Globus pallidus (tissue), 1 donor: ENCODE measurements at regions not wholly inside any gene's neighbourhood (a gene's known extent, or its start where the extent isn't known, plus 50 kb on each side); places are given as distances from the start of the nearest gene placed in this dataset.

Experiments
- DNase-seq: peaks from one replicate; pipeline ENCODE4 v3.0.0-alpha.2; 2015; ENCODE audit warnings: low spot score

DNA sequence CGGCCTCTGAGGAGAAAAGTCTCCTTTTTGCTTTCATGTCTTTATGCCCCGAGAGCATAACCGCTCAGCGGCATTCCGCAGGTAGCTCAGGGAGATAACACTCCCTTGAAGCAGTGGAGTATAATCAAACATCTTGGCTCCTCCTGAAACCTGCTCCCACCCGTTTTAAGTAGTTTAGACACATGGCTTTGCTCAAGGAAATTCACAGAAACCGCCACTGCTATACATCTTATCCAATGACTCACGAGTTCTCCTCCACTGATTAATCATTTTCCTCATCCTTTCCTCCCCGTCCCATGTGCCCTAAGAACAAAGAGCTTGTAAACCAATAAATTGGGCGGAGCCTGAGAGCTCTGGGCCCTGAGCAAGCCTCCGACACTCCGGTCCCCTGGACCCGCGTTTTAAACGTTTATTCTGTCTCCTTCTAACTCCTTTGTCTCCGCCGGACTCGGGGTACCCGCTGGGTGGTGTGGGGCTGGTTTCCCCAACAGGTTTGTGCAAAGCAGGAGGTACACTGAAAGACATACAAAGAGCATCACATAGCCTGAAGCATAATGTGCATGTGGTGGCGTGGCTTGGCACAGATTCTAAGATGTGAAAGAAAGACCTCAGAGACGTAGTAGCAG, 401.2 kb downstream of the TLL1 start:
- DNase-seq = no peak

DNA sequence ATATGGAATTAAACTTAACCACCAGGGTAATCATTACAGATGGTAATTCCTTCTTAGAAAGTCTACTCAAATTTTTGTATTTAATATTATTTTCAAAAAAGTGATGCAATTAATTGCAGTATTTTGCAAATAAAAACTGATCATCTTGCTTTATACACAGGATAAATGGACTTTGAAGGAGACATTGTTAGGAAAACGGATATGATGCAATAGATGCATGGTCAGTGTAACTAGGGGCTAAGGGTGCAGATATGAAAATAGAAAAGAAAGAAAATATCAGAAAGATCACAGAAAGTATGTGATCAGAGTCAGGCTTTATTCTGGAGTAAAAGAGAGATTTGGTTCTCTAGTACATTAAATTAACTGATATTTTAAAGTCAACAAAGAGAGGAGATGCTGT, 401.7 kb downstream of the TLL1 start:
- DNase-seq = no peak

DNA sequence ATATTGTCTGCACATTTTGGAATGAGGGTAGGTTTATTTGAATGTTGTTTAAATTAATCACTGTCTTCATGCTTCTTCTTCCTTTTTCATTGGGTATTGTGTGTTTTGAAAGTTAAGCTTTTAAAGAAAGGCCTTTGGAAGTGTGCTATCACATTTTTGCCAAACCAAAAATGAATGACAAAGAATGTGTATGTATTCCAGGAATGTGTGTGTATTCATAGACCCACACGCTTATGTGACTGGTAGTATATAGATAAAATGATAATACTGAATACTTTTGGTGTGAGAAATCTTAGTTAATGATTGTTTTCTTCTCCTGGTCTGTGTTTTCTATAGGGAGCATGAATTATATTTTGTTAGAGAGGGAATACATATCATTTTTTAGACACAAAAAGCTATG, 404.4 kb downstream of the TLL1 start:
- DNase-seq = no peak

DNA sequence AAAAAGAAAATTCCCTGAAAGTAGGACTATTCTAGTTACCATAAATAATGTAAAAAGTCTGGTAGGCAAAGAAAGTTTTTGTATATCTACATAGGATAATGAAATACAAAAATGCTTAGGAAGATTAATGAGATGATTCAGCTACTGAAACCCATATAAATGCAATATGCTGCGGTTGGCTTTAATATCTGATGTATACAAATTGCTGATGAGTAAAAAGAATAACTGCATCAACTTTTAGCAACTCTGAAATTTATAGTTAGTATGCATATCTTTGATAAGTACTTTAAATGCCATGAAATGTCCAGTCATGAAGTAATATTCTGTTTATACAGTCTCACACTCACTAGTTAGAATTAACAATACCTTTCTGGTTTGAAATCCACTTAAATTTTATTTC, 404.8 kb downstream of the TLL1 start:
- no peak for DNase-seq

DNA sequence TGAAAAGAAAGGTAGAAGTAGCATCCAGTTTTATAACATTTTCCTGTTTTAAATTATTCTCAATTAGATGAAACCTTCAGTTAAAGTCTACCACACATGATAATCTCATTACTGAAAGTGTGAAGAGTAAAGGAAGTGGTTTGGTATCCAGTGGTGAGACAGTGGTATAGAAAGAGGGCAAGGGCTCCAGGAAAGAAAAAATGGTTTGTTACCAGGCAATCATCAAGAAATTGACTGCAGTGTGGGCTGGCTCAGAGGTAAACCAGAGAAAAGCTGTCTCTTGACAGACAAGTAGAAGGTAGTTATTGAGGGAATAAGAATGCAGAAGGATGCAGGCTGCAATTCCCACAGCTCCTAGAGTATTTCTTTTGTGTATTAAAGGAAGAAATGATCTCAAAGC, 406.2 kb downstream of the TLL1 start:
- no peak for DNase-seq

DNA sequence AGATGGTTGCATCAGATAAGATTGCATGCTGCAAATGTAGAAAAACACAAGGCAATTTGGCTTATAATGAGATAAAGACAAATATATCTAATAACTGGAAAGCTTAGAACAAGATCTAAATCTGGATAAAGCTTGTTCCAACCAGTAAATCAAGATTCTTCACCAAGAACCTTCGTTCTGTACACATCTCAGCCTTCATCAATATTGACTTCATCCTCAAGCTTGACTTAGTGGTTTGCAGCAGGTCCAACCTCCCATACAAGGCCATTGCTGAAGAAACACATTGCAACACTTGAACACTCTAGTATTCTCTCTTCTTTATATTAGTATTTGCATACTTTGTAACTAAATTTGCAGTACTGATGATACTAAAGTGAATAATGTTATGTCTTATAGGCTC, 407.6 kb downstream of the TLL1 start:
- no peak for DNase-seq

DNA sequence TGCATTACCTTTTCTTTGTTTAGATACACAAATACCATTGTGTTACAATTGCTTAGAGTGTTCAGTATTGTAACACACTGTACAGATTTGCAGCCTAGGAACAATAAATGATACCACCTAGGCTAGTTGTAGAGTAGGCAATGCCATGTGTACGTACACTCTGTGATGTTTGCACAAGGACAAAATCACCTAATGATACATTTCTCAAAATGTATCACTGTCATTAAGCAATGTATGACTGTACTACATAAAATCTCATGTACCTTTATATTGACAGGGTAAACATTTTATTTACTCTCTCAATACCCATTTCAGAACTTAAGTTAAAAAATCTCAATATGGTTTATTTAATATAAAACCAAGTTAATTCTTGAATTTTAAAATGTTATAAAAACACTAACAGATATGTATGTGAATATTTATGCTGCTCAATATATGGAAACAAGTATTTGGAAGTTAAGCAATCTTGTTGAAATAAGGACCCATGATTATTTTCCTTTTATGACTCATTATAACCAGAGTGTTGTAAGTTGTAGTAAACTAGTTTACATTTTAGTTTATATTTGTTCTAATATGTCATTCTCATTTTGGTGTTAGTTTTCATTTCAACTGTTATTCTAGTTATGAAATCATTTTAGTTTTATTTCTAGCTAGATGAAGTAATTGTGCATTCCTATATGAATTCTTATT, 409.2 kb downstream of the TLL1 start:
- no peak for DNase-seq

DNA sequence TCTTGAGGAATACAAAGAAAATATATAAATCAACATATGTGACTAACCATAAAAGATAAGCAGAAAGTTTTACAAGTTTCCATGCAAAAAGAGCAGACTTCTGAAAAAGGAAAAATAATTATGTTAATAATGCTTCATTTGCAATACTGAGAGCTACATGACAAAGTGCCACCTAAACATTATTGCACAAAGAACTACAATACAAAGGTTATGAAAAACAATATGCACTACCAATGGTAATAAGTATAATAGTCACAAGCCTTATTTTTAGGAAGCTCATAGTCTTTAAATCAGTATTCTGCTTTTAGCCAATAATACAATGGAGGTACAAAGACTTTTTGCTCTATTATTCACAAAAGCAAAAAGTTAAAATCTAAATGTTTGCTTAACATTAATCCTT, 411.2 kb downstream of the TLL1 start:
- DNase-seq = no peak

DNA sequence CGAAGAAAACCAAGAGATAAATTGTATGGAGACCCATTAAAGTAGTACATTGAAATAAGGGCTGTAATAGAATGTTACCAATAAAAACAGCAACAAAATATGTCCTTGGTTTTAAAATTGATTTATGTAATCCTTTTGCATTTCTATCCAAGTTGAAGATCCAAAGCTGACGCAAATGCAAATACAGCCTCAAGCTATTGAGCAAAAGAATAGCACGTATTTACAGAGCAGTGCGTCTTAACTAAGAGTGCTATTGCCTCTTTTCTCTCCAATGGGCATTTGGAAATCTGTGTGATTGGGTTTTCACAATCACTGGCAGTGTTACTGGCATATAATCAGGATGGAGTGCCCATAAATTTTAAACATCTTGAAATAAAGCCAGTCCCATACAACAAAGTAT, 417.4 kb downstream of the TLL1 start:
- no peak for DNase-seq

DNA sequence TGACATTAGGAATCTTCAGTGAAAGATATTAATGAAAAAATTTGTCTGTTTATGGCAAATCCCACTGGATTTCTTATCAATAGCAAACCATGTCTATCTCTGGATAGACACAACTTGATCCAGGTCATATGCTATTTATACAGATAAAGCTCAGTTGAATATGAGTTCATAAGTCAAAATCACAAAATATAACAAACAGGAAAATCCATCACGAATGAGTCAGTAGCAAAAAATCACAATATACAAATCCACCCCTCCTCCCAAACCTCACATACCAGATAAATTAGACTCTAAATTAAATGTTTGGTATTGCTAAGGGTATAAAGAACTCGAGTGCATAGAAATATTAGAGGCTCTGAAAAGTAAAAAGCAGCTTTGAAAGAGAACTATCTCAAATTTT, 420.5 kb downstream of the TLL1 start:
- DNase-seq = no peak

DNA sequence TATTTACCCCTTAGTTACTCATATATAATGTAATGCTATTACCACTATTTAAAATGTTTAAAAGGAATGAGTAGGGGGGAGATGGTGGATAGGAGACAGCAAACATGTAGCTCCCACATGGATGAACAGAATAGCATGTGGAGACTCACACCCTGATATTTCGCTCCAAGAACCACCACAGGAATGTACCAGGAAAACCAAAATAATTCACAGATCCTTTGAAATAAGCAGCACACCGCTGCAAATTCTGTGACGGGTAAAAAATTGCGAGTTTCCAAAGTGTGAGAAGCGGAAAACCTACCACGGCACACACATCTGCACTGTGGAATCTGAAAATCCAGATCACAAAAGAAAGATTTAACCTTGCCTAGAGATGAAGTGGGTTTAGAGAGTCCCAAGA, 428.2 kb downstream of the TLL1 start:
- DNase-seq = no peak

DNA sequence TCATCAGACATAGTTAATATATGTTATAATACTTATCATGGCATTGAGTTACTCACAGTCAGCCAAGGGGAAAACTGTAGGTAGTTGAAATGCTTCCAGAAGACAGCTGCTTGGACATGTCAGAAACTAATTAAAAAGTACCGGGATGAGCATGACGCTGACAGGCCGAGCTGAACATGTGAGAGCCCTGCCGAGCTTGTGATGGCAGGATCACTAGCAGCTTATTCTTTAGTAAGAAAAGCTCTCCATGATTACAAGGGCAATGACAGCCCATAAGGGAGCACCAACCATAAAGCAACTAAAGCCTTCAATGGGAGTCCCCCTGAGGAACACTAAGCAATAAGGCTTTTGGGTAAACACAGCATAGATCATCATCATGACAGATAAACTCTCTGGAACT, 435.6 kb downstream of the TLL1 start:
- DNase-seq = no peak

DNA sequence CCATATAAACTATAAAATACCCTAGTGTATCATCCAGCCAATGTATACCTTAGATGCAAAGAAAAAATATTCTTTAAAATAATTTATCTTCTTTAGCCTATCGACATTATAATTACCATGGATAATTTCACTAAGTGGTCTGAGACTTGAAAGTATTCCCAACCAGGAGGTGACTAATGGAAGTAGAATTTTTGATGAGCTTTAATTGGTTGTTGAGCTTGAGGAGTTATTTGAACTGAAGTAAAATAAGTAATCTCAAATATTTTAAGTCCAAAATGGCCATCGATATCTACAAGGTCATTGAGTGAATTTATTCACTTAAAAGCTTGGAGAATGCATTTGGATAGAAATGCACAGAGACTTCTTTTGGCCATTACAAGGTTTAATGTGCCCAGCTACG, 436.2 kb downstream of the TLL1 start:
- no peak for DNase-seq

DNA sequence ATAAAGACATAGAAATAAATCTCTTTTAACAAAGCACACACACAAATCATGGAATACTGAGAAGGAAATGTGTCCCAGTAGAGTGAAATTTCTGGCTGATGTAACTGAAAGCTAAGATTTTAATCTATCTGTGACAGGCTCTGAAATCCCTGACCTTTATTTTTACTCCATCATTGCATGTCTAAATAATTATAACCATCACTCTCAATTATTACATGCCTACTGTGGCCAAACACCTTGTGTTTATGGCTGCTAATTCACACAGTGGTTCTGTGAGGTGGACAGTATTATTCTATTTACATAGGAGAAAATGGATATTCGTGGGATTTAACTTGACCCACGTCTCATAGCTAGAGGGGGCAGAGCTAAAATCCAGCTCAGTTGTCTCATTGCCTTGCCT, 438.1 kb downstream of the TLL1 start:
- no peak for DNase-seq

DNA sequence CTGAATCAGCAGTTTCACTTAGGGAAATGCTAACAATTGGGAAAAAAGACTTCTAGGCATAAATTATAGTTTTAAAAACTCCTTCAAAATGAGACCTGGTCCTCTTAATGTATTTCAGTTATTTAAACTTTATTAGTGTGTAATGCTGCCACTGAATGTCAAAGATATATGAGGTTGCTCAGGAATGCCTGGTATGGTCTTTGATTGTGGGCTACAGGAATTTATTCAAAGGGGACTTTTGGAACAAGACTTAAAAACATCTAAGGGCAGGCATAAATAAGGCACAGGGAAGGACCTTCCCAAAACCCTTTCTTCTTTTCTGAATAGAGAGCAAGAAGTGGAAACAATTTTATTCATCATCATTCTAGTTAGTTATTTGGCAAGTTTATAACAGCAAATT, 439.1 kb downstream of the TLL1 start:
- DNase-seq = no peak

DNA sequence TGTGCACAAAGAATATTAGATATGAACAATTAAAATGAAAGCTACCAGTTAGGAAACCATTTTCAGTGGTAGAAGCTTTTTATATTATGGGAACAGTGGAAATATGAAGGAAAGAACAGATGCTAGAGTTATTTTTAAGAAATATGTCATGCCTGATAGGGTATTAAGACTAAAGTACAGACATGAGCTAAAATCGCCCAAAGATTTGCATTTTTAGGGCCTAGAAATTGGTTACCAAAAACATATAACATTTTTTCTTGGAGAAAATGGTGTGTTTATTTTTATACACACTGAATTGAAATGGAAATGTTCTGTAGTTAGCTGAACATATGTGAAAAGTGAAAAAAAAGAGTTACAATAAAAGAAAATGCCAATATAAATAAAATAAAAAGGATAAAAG, 441.9 kb downstream of the TLL1 start:
- no peak for DNase-seq

DNA sequence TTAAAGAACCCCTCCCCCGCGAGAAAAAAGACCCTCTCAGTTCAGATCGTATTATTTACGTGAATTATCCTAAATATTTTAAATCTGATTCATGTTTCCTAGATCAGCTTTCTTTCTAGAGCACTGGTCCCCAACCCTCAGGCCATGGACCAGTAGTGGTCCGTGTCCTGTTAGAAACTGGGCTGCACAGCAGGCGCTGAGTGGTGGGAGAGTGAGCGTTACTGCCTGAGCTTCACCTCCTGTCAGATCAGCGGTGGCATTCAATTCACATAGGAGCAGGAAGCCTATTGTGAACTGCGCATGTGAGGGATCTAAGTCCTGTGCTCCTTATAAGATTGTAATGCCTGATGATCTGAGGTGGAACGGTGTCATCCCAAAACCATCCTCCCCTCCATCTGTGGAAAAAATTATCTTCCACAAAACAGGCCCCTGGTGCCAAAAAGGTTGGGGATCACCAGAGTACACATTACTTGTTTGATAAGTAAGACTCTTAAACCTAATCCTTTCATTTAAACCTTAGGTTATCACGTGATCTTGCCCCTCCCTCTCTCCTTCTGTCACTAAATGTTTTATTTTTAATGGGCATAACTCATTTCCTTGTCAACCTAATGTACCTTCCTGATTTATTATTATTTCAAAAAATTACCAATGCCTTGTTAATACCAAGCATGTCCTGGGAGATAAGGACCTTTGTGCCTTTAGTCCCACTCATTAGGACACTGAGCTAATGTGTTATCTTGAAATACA, 442.9 kb downstream of the TLL1 start:
- no peak for DNase-seq

DNA sequence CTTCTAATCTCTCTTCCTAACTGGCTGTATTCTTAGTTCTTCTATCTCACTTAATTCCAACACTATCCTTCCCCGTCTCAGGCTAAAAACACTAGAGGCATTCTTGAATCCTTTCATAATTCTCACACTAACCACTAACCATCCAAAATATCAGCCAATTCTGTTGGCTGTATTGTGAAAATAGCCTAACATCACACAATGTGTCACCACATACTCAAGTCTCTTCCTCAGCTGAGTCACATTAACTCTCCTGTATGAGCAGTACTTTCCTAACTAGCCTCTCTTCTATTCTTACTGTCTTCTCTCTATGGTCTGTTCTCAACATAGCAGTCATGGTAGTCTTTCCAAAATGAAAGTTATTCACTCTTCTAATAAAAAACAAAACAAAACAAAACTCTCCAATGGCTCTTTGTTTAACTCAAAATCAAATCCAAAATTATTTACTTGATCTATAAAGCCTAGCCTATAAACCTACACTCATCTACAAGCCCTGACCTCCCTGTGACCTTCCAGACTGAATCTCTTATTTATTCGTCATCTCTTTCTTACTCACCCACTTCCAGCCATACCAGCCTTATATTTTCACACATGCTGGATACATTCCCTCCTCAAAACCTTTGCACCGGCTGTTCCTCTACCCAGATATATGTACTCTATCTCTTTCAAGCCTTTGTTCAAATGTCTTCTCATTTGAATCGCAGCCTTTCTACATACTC, 445.9 kb downstream of the TLL1 start:
- no peak for DNase-seq

DNA sequence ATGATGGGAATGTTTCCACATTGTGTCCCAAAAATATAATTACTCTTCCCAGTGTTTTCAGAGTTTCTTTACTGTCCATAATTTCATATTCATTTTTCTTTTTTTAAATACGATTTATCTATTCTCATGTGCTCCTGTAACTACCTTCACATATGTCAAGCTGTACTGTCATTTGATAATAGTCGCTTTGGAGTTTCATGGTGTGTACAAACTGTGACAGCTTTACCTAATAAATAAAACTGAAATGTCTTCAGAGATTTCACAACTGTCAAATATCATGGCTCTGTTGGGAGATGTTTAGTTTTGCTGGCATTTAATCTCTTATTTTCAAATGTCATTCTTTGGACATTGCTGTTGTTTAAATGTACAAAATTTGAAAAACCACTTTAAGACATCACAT, 450.2 kb downstream of the TLL1 start:
- DNase-seq = no peak

DNA sequence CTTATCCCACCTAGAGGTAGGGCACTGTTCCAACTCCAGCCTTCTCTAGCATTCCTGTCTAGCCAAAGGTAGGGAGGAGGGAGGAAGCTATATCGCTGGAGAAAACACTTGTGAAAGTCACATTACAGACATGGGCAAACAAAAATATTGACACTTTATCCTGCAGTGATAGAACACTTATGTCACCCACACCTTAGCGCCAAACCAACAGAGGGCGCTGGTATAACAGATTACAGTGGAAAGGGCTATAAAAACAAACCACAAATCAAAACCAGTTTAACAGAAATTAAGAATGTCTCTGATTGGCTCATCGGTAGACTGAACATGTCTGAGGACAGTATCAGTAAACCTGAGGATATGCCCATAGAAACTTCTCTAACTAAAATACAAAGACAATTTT, 451.3 kb downstream of the TLL1 start:
- DNase-seq = no peak

DNA sequence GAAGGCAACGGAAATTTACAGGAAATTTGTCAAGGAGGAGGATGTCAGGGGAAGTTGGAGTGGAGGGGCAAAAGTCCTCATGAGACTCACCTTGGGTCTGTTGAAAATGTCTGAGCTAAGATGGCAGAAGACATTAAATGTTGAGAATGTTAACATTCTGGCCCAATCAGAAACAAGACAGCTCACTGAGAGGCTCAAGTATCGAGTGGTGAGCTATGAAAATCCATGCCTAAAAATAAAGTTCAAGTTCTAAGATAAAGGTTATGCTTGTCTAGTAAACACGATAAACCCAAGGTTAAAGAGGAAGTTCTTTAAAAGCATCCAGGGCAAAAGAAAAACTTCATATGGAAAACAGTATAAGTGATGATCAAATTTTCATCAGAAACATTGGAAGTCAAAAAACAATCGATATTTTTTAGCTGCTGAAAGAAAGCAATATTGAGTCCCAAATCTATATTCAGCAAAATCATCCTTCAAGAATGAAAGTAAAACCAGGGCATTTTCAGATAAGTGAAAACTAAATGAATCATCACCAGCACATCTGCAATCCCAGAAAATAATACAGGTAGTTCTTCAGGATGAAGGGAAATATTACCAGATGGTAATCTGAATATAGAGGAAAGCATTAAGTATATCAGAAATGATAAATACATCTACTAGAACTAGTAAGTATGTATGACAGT, 462.4 kb downstream of the TLL1 start:
- DNase-seq = no peak

DNA sequence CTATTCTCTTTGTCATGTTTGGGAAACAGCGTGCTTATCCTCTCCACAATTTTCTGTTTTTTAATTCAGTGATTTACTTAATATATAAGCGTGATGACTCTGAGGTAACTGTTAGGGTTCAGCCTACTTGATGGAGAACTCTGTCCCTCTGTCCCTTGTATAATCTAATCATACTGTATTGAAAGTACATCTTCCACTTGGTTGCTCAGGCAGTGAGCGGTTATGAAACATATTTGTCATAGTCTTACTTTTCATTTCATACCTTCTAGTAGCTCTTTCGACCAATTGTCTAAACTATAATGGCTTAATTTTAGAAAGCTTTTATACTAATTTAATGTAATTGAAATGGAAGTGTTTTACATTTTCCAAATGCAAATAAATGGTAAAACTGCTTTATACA, 469.0 kb downstream of the TLL1 start:
- DNase-seq = no peak
